ENCODE measurements at regions not wholly inside any gene's neighbourhood (a gene's known extent, or its start where the extent isn't known, plus 50 kb on each side); places are given as distances from the start of the nearest gene placed in this dataset.

DNA sequence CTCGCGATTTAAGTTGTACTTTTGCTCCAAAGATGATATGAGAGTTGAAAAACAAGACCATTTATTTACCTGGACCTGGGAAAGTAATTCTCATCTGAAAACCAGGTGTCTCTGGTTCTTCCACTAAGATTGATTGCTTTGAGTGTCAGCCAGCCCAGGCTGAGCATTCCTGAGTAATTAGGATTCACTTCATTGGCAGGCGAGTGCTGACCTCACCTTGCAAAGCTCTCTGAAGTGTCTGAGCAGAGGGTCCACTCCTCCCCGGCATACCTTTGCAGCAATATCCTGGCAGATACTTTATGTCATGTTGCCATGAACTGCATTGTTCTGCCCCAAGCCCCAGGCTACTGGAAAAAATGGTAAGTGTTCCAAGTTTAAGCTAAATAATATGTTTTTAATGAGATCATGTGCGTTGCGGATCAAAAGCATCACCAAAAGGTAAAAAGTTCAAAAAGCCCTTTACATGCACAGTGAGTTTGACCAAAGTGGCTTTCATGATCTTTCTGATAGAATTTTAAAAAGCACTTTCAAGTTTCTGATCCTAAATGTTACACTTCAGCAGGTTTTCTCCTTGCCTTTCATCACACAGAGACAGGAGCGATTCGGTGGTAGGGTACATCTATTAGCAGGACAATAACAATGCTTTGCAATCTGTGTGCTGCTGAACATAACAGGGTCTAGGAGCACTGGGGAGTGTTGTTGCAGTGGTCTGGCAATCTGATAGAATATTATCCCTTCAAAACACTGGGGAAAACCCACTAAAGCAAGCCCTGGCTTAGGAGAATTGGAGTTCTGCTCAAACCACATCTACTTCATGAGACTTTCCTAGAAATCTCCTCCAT lies 127.8 kb upstream of the EEF1E1 start:
- TF ChIP-seq, protein P1, sequence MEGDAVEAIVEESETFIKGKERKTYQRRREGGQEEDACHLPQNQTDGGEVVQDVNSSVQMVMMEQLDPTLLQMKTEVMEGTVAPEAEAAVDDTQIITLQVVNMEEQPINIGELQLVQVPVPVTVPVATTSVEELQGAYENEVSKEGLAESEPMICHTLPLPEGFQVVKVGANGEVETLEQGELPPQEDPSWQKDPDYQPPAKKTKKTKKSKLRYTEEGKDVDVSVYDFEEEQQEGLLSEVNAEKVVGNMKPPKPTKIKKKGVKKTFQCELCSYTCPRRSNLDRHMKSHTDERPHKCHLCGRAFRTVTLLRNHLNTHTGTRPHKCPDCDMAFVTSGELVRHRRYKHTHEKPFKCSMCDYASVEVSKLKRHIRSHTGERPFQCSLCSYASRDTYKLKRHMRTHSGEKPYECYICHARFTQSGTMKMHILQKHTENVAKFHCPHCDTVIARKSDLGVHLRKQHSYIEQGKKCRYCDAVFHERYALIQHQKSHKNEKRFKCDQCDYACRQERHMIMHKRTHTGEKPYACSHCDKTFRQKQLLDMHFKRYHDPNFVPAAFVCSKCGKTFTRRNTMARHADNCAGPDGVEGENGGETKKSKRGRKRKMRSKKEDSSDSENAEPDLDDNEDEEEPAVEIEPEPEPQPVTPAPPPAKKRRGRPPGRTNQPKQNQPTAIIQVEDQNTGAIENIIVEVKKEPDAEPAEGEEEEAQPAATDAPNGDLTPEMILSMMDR (conservative IDR thresholded peaks at IDR 0.05 in 1 of 2, IDR thresholded peaks at IDR 0.05 in 1 of 2; ENCODE audit: low read depth in 1 of 2, low read length in 2 of 2), result no peak
- no peak for TF ChIP-seq EZH2 (IDR thresholded peaks at IDR 0.05; ENCODE audit: low read length, missing control alignments)
